HepG2 (cell line): ENCODE measurements at regions not wholly inside any gene's neighbourhood (a gene's known extent, or its start where the extent isn't known, plus 50 kb on each side); places are given as distances from the start of the nearest gene placed in this dataset.

Source experiments
- ATAC-seq: fragments of 200-7000 bp; cut with Tn5 transposase; 3 replicates; pipeline ENCODE4 v1.9.1; 2020; ENCODE audit warnings: mild to moderate bottlenecking, moderate library complexity
- BruUV-seq: library from RNA; stranded (reverse); fragments of 400-500 nt; replicated peaks from 2 replicates; lab custom pipeline; 2021; lab: Mats Ljungman, UMichigan
- CTCF ChIA-PET: fragments of 300-600 bp; formaldehyde crosslinking; extraction: SDS; loops from one replicate; lab custom pipeline; 2021; ENCODE audit warnings: low total read pairs, inconsistent platforms, low intra/inter-chr PET ratio; lab: Yijun Ruan, JAX
- POLR2A ChIA-PET: fragments of 350-600 bp; sonication (Branson Sonifier 250); formaldehyde crosslinking; loops from one replicate; lab custom pipeline; 2020; ENCODE audit warnings: antibody characterized with exemption, inconsistent platforms; lab: Yijun Ruan, JAX
- DNase-seq: peaks from one replicate; pipeline ENCODE4 v3.0.0-alpha.2; 2015; ENCODE audit warnings: low spot score
- FAIRE-seq: peaks from 3 replicates; lab custom pipeline; 2011; peaks lifted over from hg19 to GRCh38; lab: Jason Lieb, UNC
- H2AFZ ChIP-seq: one replicate; pipeline ENCODE4 v1.6.1; 2011; ENCODE audit warnings: low read length, inconsistent platforms
- H3K27ac ChIP-seq: fragments of 300-600 bp; 3 replicates; pipeline ENCODE4 v1.8.0; 2011; ENCODE audit warnings: mixed run types, mild to moderate bottlenecking, mixed read lengths, low read length, inconsistent platforms; ENCODE audit not compliant: insufficient read depth; ENCODE audit errors: extremely low read length
- H3K27me3 ChIP-seq, 2 experiments: fragments of 200-600 bp in 1 of 2; 2 replicates in 1 of 2; 3 replicates in 1 of 2; pipeline versions ENCODE4 v1.6.0 to v1.8.0; 2011; ENCODE audit warnings: low read length in 2 of 2, mild to moderate bottlenecking in 2 of 2, moderate library complexity in 2 of 2, inconsistent platforms in 1 of 2; ENCODE audit not compliant: insufficient read depth in 2 of 2, control insufficient read depth in 1 of 2
- H3K36me3 ChIP-seq, 2 experiments: fragments of 200-600 bp in 1 of 2; replicated peaks in 1 of 2; 2 replicates in 1 of 2; 3 replicates in 1 of 2; pipeline versions ENCODE4 v1.5.1 to v1.8.0; 2011; ENCODE audit warnings: low read length in 2 of 2, inconsistent platforms in 1 of 2; ENCODE audit not compliant: insufficient read depth in 2 of 2, control insufficient read depth in 1 of 2
- H3K4me1 ChIP-seq: 2 replicates; pipeline ENCODE4 v1.5.1; 2012; ENCODE audit warnings: low read length, inconsistent platforms; ENCODE audit not compliant: insufficient read depth
- H3K4me2 ChIP-seq: 2 replicates; pipeline ENCODE4 v1.6.0; 2011; ENCODE audit warnings: low read depth, low read length, inconsistent platforms
- H3K4me3 ChIP-seq, 3 experiments: fragments of 200-600 bp in 1 of 3; sonication (generic), shearing (Covaris generic) in 1 of 3; replicated peaks in 1 of 3; 2 replicates each; pipeline ENCODE4 v1.5.1; 2011 to 2016; ENCODE audit warnings: low read length in 3 of 3, inconsistent platforms in 2 of 3, low read depth in 2 of 3, mild to moderate bottlenecking in 2 of 3, control low read depth in 1 of 3, mixed read lengths in 1 of 3; ENCODE audit not compliant: insufficient read depth in 1 of 3
- H3K79me2 ChIP-seq: one replicate; pipeline ENCODE4 v1.6.1; 2011; ENCODE audit warnings: low read length, inconsistent platforms; ENCODE audit not compliant: insufficient read depth
- H3K9ac ChIP-seq: 2 replicates; pipeline ENCODE4 v1.6.0; 2011; ENCODE audit warnings: mild to moderate bottlenecking, low read depth, low read length, inconsistent platforms; ENCODE audit not compliant: insufficient read depth
- H3K9me3 ChIP-seq: 2 replicates; pipeline ENCODE4 v1.5.1; 2012; ENCODE audit warnings: mild to moderate bottlenecking, low read length
- H4K20me1 ChIP-seq: 2 replicates; pipeline ENCODE4 v1.6.0; 2011; ENCODE audit warnings: inconsistent platforms, mild to moderate bottlenecking, low read length, moderate library complexity; ENCODE audit not compliant: insufficient read depth
- ATF7 ChIP-seq, 2 experiments: fragments of 450-650 bp in 1 of 2; sonication (generic) in 1 of 2; formaldehyde crosslinking in 1 of 2; IDR thresholded peaks; 2 replicates each; pipeline versions ENCODE4 v1.4.0 to v1.6.1; 2016 to 2020; ENCODE audit warnings: antibody characterized with exemption in 1 of 2, mild to moderate bottlenecking in 1 of 2, missing genetic modification reagents in 1 of 2
- ATM ChIP-seq: fragments of 450-650 bp; IDR thresholded peaks from 2 replicates; pipeline ENCODE4 v1.7.1; 2017; ENCODE audit warnings: mild to moderate bottlenecking, borderline replicate concordance
- CEBPB ChIP-seq: IDR thresholded peaks from 2 replicates; pipeline ENCODE4 v1.6.1; 2011; ENCODE audit warnings: low read depth, low read length, improper control_type of control experiment, borderline replicate concordance
- CREB1 ChIP-seq, 2 experiments: fragments of 450-650 bp in 1 of 2; IDR thresholded peaks; 2 replicates each; pipeline ENCODE4 v1.6.1; 2016 to 2017; ENCODE audit warnings: control low read depth in 1 of 2, mild to moderate bottlenecking in 1 of 2, missing compliant biosample characterization in 1 of 2, missing genetic modification characterization in 1 of 2
- FOXJ3 ChIP-seq: sonication (generic); formaldehyde crosslinking; IDR thresholded peaks from 2 replicates; pipeline ENCODE4 v1.4.0; 2020; ENCODE audit warnings: missing genetic modification reagents, mild to moderate bottlenecking, borderline replicate concordance
- GMEB1 ChIP-seq: sonication (generic); formaldehyde crosslinking; IDR thresholded peaks from 2 replicates; pipeline ENCODE4 v1.5.1; 2020; ENCODE audit warnings: missing genetic modification reagents, mild to moderate bottlenecking, borderline replicate concordance
- KDM5A ChIP-seq: fragments of 200-600 bp; sonication (generic); IDR thresholded peaks from 2 replicates; pipeline ENCODE4 v1.7.0; 2018; ENCODE audit warnings: antibody characterized with exemption, mild to moderate bottlenecking, low read length, borderline replicate concordance
- KLF13 ChIP-seq: sonication (generic); formaldehyde crosslinking; IDR thresholded peaks from 2 replicates; pipeline ENCODE4 v1.4.0; 2020; ENCODE audit warnings: mild to moderate bottlenecking, missing genetic modification reagents
- MYPOP ChIP-seq: sonication (generic); formaldehyde crosslinking; IDR thresholded peaks from 2 replicates; pipeline ENCODE4 v1.8.1; 2023; ENCODE audit warnings: mild to moderate bottlenecking, moderate library complexity, missing genetic modification reagents
- NR1H2 ChIP-seq: sonication (generic); formaldehyde crosslinking; IDR thresholded peaks from 2 replicates; pipeline ENCODE4 v1.8.1; 2022; ENCODE audit warnings: low read depth, missing genetic modification reagents, borderline replicate concordance
- PHF20 ChIP-seq: sonication (generic); formaldehyde crosslinking; IDR thresholded peaks from 2 replicates; pipeline ENCODE4 v1.5.0; 2020; ENCODE audit warnings: mild to moderate bottlenecking, missing genetic modification reagents
- ZFAT ChIP-seq: sonication (generic); formaldehyde crosslinking; conservative IDR thresholded peaks from 2 replicates; pipeline ENCODE4 v1.8.1; 2023; ENCODE audit warnings: missing genetic modification reagents, inconsistent platforms
- WGBS: methylation state at CpG from one replicate; pipeline ENCODE4 v1.1.6; 2017; ENCODE audit warnings: low lambda C conversion rate; 5-methylcytosine and 5-hydroxymethylcytosine counted together
- in situ Hi-C: cut with HindIII; loops from 2 replicates; pipeline ENCODE4 v1.10.0; 2017; ENCODE audit warnings: low pct_unique_long_range_greater_than_20kb; ENCODE audit not compliant: extremely low pct_ligation_motif_present
- intact Hi-C: fragments of 100-400 bp; cut with micrococcal nuclease; formaldehyde crosslinking; loops from one replicate; pipeline ENCODE4 v1.10.0; 2022; ENCODE audit not compliant: unreplicated experiment

GRCh38 chr16:8426569-8426968 lies 163.7 kb downstream of the TMEM114 start (continued):
- TF ChIP-seq KDM5A (no peak), NR1H2 (CRISPR knock-in tag) (no peak), ATM (no peak), MYPOP (CRISPR knock-in tag) (no peak), KLF13 (CRISPR knock-in tag) (no peak)

GRCh38 chr16:8417145-8417544 lies 173.2 kb downstream of the TMEM114 start:
- no peak overlapping the region for H2AFZ ChIP-seq
- no peak overlapping the region for H3K27ac ChIP-seq
- H3K9ac ChIP-seq, result no peak overlapping the region
- no peaks in the 10 kb centered on the region for H3K9me3 ChIP-seq
- no peaks in the 10 kb centered on the region for H3K4me1 ChIP-seq
- 1% methylated on average over 4 of the region's 4 CpGs for whole genome bisulfite sequencing
- ATAC-seq, result no peak
- H3K79me2 ChIP-seq, result no peaks in the 10 kb centered on the region
- H3K27me3 ChIP-seq, result peaks cover 0 to 9% of the 10 kb centered on the region in 2 experiments; a peak in 2 of 5 replicates
- intact Hi-C loops (no loop called here), in situ Hi-C loops (no loop called here)
- DNase-seq, result no peak
- H3K4me3 ChIP-seq, result no peak overlapping the region
- no TSS peak for BruUV-seq
- ChIA-PET CTCF (no interaction called here), POLR2A (no interaction called here)
- FAIRE-seq, result no peak
- TF ChIP-seq FOXJ3 (CRISPR knock-in tag) (no peak), PHF20 (CRISPR knock-in tag) (no peak), ZFAT (no peak), CEBPB (peak; percentile 55; the same call in 1 of the 2 replicates), GMEB1 (CRISPR knock-in tag) (no peak), ATF7 (IDR thresholded peaks at IDR 0.05) (peak; percentile 72), ATF7 (CRISPR knock-in tag; IDR thresholded peaks at IDR 0.05) (no peak), CREB1 (IDR thresholded peaks at IDR 0.05) (0 out of 2 replicates have a peak, but pooled peaks have one; percentile 27), CREB1 (CRISPR knock-in tag; IDR thresholded peaks at IDR 0.05) (no peak)
- H4K20me1 ChIP-seq, result no peaks in the 10 kb centered on the region
- H3K36me3 ChIP-seq, result no peaks in the 10 kb centered on the region
- no peak overlapping the region for H3K4me2 ChIP-seq
